OCI-LY1 (cell line): ENCODE measurements at regions not wholly inside any gene's neighbourhood (a gene's known extent, or its start where the extent isn't known, plus 50 kb on each side); places are given as distances from the start of the nearest gene placed in this dataset.

ENCODE experiments used
- EZH2 ChIP-seq: fragments of 200-600 bp; sonication (generic), shearing (Covaris generic); IDR thresholded peaks from 2 replicates; pipeline ENCODE4 v1.8.0; 2017; ENCODE audit warnings: borderline replicate concordance, mixed run types, mild to moderate bottlenecking, antibody characterized with exemption, low read length, moderate library complexity, mixed read lengths
- TF ChIP-seq, protein P1 (sequence below): fragments of 200-600 bp; sonication (generic), shearing (Covaris generic); IDR thresholded peaks from 2 replicates; pipeline ENCODE4 v1.5.1; 2017; ENCODE audit warnings: mild to moderate bottlenecking, antibody characterized with exemption, low read length, moderate library complexity, mixed read lengths

DNA sequence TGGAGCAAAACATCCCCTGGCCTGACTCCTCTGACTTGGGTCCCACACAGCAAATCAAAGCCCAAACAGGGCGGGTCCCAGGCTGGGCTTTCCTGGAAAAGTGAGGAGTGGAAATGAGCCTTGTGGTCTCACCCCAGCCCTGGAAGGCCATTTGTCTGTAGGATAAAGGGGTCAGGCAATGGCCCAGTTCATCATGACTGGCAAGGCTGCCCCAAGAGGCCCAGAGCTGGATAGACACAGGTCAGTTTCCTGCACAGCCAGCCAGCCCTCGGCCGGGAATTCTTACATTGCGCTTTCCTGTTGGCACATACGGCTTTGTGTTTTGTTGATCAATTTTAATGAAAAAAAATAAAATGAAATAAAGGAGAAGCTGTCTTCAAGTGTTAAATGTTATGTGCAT lies 174.3 kb downstream of the TSHZ3 start:
- TF ChIP-seq, protein P1, sequence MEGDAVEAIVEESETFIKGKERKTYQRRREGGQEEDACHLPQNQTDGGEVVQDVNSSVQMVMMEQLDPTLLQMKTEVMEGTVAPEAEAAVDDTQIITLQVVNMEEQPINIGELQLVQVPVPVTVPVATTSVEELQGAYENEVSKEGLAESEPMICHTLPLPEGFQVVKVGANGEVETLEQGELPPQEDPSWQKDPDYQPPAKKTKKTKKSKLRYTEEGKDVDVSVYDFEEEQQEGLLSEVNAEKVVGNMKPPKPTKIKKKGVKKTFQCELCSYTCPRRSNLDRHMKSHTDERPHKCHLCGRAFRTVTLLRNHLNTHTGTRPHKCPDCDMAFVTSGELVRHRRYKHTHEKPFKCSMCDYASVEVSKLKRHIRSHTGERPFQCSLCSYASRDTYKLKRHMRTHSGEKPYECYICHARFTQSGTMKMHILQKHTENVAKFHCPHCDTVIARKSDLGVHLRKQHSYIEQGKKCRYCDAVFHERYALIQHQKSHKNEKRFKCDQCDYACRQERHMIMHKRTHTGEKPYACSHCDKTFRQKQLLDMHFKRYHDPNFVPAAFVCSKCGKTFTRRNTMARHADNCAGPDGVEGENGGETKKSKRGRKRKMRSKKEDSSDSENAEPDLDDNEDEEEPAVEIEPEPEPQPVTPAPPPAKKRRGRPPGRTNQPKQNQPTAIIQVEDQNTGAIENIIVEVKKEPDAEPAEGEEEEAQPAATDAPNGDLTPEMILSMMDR = no peak
- TF ChIP-seq EZH2 = no peak
